ENCODE measurements at regions not wholly inside any gene's neighbourhood (a gene's known extent, or its start where the extent isn't known, plus 50 kb on each side); places are given as distances from the start of the nearest gene placed in this dataset.

GRCh38 chr1:173127369-173128307 lies 76.9 kb upstream of the TNFSF18 start (continued):
- TF ChIP-seq ZBTB43 (CRISPR knock-in tag; conservative IDR thresholded peaks at IDR 0.05) (no peak), ZNF318 (CRISPR knock-in tag; IDR thresholded peaks at IDR 0.05) (no peak), SOX13 (IDR thresholded peaks at IDR 0.05) (peak; percentile 37; the same call in 1 of the 2 replicates), SOX13 (CRISPR knock-in tag; conservative IDR thresholded peaks at IDR 0.05 in 1 of 2, IDR thresholded peaks at IDR 0.05 in 1 of 2) (peak in 1 of 2 experiments; percentile 74; a peak in 2 of 4 replicates), ZNF644 (CRISPR knock-in tag; IDR thresholded peaks at IDR 0.05; ENCODE audit: low read depth) (peak; percentile 78; the same call in 1 of the 2 replicates), CENPT (CRISPR knock-in tag; IDR thresholded peaks at IDR 0.05; ENCODE audit: low read depth) (no peak), ZNF607 (CRISPR knock-in tag; IDR thresholded peaks at IDR 0.05; ENCODE audit: borderline replicate concordance) (0 out of 2 replicates have a peak, but pooled peaks have one; percentile 51), POLR2G (IDR thresholded peaks at IDR 0.05; ENCODE audit: low read depth, low read length) (no peak), GATAD2A (CRISPR knock-in tag; IDR thresholded peaks at IDR 0.05) (peak; percentile 90), TEAD3 (CRISPR knock-in tag; optimal IDR thresholded peaks at IDR 0.05; ENCODE audit: borderline replicate concordance) (peak; percentile 35), ATF2 (CRISPR knock-in tag; IDR thresholded peaks at IDR 0.05) (0 out of 2 replicates have a peak, but pooled peaks have one; percentile 20), ZNF879 (CRISPR knock-in tag; IDR thresholded peaks at IDR 0.05) (no peak), ZNF20 (CRISPR knock-in tag; IDR thresholded peaks at IDR 0.05) (no peak), MTERF4 (CRISPR knock-in tag; IDR thresholded peaks at IDR 0.05) (no peak), ZNF33A (CRISPR knock-in tag; IDR thresholded peaks at IDR 0.05; ENCODE audit: borderline replicate concordance) (no peak), CEBPG (CRISPR knock-in tag; IDR thresholded peaks at IDR 0.05) (peak; percentile 96), PHF21A (CRISPR knock-in tag; IDR thresholded peaks at IDR 0.05) (peak; percentile 69), ZKSCAN1 (IDR thresholded peaks at IDR 0.05; ENCODE audit: low read length) (no peak)
